Body of pancreas (tissue), 4 donors: ENCODE measurements at regions not wholly inside any gene's neighbourhood (a gene's known extent, or its start where the extent isn't known, plus 50 kb on each side); places are given as distances from the start of the nearest gene placed in this dataset.

Experiments
- POLR2A ChIP-seq, 3 donors: fragments of 450-650 bp; IDR thresholded peaks; one replicate each; pipeline ENCODE4 v1.6.1; 2016; ENCODE audit warnings: antibody characterized with exemption in 3 of 3, mild to moderate bottlenecking in 2 of 3
- TF ChIP-seq, protein P1 (sequence below), 7 experiments: fragments of 450-650 bp in 4 of 7; fragments of 200-600 bp in 3 of 7; sonication (generic) in 3 of 7; IDR thresholded peaks; one replicate each; pipeline ENCODE4 v1.5.1; 2016 to 2019; ENCODE audit warnings: antibody characterized with exemption in 7 of 7

DNA sequence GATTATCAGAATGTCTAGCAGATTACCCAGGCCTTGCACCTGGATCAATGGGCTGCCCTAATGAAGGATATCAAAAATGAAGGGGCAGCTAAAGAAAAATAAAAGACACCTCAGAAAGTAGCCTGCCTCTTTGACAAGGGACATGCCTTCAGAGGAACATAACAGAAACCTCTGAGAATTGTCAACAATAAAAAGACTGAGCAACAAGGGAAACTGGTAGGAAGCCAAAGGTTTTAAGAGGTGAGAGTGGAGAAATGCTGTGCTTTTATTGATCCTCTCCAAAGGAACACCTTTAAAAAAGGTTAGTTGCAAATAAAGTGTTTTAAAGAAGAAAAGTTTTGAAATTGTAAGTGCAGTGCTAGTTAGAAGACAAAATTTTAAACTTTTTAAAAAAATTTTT, 187.8 kb upstream of the TTC14 start:
- TF ChIP-seq, protein P1, sequence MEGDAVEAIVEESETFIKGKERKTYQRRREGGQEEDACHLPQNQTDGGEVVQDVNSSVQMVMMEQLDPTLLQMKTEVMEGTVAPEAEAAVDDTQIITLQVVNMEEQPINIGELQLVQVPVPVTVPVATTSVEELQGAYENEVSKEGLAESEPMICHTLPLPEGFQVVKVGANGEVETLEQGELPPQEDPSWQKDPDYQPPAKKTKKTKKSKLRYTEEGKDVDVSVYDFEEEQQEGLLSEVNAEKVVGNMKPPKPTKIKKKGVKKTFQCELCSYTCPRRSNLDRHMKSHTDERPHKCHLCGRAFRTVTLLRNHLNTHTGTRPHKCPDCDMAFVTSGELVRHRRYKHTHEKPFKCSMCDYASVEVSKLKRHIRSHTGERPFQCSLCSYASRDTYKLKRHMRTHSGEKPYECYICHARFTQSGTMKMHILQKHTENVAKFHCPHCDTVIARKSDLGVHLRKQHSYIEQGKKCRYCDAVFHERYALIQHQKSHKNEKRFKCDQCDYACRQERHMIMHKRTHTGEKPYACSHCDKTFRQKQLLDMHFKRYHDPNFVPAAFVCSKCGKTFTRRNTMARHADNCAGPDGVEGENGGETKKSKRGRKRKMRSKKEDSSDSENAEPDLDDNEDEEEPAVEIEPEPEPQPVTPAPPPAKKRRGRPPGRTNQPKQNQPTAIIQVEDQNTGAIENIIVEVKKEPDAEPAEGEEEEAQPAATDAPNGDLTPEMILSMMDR (IDR thresholded peaks at IDR 0.05), result no peak
- no peak for TF ChIP-seq POLR2A (IDR thresholded peaks at IDR 0.05)
